HG03103 (cell line): ENCODE measurements at regions not wholly inside any gene's neighbourhood (a gene's known extent, or its start where the extent isn't known, plus 50 kb on each side); places are given as distances from the start of the nearest gene placed in this dataset.

Experiments
- ATAC-seq: cut with Tn5 transposase; IDR thresholded peaks from one replicate; pipeline ENCODE4 v1.9.1; 2021; ENCODE audit warnings: low read depth; ENCODE audit not compliant: unreplicated experiment

DNA sequence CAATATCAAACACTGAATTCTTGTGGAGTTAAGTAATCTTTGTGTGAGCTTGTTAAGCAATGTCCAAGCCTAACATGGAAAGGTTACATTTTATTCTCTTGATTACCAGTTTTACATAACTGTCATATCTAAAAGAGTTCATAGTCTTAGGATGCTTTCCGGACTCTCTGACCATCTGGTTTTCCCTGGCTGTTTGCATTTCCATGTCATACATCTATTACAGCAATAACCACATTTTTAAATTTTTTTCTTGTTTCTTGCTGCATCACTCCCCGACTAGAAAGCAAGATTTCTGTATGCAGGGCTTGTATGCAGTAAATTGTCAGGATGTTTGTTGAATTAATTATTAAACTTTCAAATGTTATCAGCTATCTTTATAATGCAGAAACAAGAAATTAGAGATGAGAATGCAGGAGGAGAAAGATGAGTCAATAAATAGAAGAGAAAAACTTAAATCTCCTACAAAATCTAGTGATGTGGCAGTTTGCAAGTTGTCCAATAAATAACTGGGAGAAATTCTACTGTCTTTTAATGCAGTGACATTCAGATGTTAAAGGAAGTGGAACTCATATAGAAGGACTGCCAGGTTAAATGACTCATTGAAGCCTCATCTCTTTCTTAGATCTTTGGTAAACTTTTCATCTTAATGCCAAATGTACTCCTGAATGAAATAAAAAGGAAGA is 179.6 kb upstream of the SGCD start:
- ATAC-seq: no peak

DNA sequence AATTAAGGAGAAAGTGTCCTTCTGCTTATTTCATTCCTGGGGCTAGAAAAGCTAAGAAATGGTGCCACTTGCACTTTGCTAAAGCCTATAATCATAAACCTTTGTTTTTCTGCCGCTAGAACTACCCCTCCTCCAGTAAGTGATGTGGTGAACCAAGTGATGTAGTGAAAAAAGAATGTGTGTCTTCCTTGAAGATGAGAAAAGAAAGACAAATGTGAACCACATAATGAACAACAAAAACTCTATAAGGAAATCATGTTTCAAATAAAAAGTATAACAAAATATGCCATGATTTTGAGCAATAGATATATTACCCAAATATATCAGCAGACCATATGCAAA is 179.0 kb upstream of the SGCD start:
- no peak for ATAC-seq

DNA sequence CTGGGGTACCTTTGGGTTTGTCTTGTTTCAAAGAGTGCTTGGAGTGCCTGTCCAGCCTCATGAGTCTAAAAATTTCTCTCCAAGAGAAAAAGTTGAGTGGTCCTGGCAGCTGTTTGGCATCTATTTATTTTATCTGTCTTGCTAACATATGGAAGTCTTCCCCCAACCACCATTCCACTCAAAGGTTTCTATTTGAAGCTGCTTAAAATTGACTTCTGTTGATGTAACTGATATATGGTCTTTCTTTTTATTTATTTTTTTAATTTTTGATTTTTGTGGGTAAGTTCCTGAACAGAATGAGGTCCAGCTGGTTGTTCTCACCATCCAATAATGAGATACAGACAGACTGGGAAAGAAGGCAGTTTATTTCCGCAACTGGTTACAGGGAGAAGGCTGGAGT is 178.7 kb upstream of the SGCD start:
- ATAC-seq: no peak

DNA sequence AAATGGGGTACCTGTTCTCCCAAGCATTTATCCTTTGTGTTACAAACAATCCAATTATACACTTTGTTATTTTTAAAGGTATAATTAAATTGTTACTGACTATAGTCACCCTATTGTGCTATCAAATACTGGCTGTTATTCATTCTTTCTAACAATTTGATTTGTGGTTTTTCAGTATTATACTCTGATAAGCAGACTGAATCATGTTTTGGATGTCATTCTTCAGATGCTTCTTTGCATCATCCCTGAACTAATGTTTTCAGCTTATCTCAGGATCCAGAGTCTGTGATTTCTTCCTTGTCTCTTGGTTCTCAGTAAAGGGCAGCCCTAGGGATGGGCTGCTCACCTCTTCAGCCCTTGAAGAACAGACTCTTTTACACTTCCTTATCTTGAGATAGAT is 177.8 kb upstream of the SGCD start:
- no peak for ATAC-seq

DNA sequence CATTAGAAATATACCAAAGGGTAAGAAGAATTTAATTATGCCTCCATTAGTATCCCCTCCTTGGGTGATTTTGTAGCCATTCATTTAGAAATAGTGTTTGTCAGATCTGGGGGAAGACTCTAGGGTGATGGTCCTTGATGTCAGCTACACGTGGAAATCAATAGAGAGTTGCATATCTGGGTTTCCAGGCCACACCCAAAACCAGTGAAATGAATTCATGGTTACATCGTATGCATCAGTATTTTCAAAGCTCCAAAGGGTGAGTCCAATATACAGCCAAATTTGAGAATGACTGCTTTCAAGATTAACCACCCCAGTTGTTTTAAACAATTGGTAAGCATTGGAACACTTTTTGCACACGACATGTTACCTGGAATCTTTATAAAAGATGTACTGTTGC is 173.4 kb upstream of the SGCD start:
- no peak for ATAC-seq

DNA sequence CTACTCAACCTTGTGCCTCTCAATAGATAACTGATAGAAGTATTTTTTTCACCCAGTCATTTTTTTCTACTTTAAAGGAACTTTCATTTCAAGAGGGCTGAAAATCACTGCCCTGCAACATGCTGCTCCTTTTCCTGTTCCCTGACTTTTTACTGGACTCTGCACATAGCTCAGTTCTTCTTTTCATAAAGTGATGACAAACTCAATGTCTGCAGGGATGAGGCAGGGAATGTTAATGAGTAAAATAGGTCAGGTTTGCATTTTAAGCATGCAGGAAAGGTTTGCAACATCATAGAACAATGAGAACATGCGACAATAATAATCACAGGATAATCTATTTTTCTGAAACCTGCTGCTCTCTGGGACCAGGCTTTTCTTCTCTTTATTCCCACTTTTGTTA is 172.2 kb upstream of the SGCD start:
- no peak for ATAC-seq

DNA sequence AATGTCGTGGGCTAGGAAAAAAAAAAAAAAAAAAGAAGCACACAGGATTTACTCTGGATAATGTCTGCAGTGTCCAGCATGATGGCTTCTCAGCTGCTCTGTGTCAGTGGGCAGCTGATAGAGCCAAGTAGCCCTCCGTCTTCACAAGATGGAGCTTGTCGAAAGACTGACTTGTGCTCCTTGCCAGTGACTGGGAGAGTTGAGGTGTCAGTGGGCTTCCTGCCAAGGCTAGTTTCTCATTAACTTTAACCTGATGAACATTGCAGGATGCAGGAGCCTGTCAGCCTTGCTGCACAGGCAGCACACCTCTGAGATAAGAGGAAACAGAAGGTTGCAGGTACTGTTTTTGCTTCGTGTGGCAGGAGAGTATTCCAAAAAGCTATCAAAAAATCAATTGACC is 171.4 kb upstream of the SGCD start:
- ATAC-seq: no peak

DNA sequence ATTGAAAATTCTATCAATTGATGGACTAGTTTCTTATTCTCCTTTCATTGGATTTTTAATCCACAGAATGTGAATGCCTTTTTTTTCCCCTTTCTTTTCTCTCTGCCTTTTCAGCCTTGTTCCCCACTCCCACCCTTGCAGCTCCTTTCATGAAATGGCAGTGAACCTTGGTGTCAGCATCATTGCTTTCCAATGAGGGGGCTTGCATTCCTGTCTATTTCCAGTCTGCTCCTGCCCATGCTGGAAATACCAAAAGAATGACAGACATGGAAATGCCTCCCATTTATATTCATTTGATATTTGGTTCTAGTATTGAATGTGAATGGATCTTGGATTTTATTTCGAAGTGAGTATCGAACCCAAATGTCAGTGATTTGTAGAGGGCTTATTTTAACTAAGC is 162.7 kb upstream of the SGCD start:
- no peak for ATAC-seq

DNA sequence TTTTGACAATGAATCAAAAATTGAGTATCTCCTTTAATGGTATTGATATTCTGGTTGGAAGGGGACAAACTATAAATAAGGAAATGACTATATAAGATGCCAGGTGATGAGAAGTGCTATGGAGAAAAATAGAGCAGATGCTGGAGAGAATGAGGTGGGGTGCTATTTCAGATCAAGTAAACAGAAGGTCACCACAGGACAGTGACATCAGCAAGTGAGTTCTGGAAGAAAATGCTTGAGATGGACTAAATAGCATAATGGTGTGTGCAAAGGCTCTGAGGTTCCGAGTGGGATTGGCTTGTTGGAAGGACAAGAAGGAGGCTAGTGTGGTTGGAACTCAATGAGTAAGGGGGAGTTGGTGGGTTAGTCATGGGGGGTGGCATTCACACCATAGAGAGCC is 157.5 kb upstream of the SGCD start:
- ATAC-seq: no peak

DNA sequence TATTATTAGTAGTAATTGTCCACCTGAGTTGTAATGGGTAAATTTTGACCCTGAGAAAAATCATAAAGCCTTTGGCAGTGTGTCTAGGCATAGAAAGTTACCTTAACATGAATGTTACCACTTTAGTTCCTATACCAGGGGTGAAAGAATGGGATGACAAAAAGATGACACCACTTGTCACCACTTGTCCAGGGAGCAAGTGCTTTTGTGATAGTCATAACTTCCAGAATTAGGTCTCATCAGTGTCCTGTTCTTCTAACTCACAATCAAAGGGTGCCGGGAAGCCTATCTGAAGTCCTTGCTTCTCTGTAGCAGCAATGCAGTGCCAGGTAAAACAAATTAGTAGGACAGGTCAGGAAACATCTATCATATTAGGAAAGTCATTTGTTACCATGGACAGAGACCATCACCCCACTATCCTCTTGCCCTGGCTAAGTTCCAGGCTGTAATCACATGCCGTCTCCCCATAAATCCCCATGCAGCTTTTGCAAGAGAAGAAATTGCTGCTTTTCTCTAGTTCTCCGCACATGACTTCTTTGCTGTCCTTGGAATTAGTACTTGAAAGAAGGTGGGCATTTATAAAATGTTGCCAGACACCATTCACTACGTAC is 156.5 kb upstream of the SGCD start:
- no peak for ATAC-seq

DNA sequence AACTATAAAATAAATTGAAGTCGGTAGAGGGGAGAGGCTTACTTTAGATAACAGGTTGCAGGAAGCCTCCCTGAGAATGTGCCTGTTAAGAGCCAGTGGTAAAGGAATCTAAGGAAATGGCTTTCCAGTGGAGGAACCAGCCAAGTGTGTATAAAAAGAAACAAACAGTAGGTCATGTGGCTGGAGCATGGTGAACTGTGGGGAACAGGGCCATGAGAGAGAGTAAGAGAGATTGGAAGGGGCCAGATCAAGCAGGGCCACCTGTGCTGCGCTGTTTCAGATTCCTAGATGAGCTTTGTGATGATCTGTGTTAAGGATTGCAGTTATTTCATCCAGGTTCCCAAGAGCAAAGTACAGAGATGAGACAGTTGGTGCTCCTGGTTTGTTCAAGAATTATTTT is 152.7 kb upstream of the SGCD start:
- ATAC-seq: no peak

DNA sequence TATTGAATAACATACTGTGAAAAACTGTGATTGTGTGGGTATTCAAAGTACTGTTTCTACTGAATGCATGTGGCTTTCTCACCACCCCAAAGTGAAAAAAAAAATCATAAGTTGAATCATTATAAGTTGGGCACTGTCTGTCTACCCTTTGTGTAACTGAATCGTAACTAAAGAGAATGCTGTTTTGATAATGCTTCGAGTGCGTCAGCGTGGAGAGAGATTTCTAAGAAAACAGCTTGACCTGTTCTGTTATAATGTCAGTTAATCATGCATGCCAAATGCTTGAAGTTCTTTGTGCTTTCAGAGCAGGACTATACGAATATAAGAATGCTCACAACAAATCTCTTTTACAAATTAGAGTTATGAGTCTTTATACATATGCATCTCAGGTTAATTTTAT is 148.8 kb upstream of the SGCD start:
- no peak for ATAC-seq

DNA sequence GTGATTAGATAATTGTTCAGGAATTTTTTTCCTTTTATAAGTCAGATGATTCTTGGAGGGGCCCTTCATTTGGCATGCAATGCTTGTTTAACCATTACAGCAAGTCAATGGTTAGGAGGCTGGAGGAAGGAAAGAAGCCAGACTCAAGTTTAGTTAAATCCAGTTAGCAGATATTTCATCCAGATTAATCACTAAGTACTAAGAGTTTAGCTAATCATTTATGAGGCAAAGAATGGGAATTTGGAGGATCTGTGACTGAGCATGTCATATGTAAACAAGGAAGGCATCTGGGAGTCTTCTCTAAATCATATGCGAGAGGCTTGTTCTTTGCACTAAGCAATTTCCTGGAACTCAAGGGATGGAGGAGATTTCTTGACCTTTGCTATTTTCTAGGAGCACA is 145.3 kb upstream of the SGCD start:
- ATAC-seq: no peak

DNA sequence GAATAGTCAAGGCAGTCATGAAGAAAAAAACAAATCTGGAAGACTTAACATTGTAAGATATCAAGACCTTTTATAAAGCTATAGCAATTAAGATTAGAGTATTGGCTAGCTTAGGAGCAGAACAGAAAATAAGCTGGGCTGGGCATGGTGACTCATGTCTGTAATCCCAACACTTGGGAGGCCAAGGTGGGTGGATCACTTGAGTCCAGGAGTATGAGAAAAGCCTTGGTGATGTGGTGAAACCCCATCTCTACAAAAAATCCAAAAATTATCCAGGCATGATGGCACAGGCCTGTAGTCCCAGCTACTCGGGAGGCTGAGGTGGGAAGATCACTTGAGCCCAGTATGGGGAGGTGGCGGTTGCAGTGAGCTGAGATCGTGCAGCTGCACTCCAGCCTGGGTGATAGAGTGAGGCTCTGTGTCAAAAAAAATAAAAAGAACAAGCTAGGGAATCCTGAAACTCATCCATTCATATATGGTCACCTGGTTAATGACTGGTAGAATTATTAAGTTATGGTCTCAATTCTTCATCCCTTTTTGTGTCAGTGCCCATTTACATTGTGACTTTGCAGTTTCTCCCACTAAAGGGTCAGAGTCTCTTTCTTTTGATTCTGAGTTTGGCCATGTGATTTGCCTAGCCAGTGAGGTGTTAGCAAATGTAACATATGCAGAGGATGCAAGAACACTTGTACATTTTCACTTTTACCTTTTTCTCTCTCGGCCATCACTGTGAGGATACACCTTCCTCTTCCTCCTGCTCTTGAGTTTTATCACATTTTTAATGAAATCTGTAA is 144.6 kb upstream of the SGCD start:
- ATAC-seq: no peak

DNA sequence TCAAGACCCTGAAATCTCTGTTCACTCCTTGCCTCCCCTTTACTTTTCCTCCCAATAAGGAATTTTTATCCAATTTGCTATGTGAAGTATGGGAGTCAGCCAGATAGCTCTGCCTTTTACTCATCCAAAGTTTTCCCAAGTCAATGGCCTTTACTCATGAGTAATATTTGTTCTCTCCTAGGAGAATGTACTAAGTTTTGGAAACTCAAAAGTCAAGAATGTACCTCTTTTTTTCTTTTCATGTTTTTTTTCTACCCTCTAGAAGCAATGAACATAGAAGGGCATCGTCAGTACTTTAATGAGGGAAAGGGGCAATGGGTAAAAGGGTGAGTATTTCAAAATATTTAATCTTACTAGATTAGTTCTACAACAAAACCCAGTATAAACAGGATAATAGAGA is 140.2 kb upstream of the SGCD start:
- ATAC-seq: no peak

DNA sequence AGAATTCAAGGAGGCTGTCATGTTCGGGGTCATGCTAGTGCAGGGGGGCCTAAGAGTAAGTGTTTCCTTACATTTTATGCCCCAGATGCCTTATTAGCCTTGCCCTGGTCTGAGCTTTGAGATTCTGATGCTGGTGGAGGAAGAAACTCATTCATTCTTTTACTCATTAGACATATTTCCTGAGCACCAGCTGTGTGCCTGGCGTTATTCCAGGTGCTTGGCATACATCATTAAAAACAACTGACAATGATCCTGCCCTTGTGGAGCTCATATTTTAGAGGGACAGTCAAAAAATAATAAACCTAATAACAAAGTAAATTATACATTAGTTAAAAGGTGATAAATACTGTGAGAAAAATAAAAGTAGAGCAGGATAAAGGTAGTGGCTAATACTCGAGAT is 138.9 kb upstream of the SGCD start:
- no peak for ATAC-seq

DNA sequence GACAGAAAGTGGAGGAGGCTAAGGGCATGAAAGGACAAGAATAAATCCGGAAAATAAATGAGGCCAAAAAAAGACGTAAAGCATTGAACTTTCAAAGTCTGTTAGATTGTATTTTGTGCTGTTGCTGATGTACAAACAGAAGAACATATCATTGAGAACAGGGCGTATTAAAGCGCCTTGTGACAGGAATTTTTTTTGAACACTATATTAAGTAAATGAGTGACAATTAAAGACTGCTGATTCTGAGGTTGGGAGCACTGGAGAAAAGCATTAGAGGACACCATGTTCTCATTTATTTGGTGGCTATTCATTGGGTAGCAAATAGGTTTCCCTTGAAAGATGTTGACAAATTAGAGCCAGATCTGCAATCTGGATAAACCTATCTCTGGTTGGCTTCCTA is 137.3 kb upstream of the SGCD start:
- ATAC-seq: no peak

DNA sequence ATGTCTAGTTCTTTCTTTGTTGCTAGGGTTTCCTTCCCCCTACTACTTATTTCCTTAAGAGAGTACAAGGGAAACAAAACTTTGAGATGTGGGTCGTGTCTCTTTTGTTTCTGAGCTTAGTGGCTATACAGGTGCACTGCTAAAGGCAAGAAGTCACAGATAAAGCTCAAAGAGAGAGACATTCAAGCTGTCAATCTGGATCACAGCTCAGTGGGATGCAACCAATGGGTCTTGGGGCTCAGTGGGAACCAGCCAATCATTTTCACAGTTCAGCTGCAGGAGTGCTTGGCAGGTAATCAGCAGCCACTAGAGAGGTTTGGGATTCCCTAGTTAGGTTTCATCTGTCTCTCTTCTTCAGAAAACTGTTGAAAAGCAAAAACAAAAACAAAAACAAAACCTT is 135.4 kb upstream of the SGCD start:
- ATAC-seq: no peak

DNA sequence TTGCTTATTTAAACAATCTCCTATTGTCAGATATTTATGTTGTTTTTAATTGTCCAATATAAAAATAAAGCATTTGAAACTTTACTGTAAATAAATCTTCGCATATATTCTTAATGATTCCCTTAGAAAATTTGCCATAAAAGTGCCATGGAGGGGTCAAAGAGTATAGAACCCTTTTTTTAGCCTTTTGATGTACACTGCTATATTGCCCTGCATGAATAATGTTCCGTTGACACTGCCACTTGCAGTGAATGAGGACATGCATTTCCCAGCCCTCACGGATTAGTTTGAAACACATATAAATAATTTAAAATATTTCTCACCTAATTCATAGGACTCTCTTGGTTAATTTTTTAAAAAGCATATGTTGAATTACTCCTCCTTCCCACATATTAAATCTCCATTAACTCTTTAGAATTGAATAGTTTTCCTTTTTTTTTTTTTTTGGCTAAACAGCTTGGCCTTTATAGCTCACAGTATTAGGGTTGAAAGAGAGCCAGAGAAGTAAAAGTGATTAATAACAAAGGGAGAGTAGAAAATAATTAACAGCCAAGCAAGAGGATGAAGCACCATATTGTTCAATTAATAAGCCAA is 129.8 kb upstream of the SGCD start:
- no peak for ATAC-seq

DNA sequence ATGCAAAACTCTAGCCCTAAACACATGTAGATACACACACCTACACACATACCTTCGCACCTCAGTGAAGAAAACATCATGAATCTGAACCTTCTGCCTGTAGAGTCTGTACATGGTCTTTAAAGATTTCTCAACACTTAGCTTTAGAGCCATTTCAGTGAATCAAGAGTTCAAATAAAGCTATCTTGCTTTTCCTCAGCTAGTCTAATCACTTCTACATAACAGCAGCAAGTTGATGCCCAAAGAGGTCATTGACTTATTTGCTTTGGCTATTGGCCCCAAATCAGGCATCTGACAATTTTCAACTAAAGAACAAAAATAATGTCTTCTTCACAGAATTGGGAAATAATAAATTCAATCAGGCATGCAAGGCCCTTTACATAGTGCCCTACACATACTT is 127.9 kb upstream of the SGCD start:
- ATAC-seq: no peak

DNA sequence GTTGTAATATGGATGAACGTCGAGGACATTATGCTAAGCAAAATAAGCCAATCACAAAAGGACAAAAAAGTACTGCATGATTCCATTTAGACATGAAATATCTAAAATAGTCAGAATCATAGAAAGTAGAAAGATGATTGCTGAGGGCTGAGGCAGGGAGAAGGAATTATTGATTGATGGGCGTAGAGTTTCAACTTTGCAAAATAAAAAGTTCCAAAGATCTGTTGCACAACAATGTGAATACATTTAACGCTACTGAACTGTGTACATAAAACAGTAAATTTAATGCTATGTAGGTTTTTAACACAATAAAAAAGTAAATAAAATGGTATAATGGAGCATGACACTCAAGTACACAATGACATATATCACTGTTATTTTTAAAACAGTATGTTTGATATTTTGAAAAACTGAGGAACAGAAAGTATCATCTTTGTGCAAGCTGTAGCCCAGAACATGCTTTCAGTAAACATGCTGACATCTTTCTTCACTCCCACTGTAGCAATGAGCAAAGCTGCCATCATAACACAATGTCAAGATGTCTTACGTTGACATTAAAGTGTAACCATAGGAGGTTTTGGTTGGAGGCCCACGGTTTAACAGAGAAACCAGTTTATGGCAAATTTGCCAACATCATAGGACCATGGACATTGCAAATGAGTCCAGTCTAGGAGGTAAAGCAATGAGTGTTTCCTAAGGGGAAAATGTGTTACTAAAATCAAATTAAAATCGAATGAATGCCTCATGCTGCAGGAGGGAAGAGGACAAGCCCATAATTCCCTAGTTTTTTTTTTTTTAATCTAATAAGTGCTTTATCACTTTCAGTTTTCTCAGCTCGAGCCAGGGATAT is 125.8 kb upstream of the SGCD start:
- ATAC-seq: no peak
